NCI-H146 (cell line): ENCODE measurements at regions not wholly inside any gene's neighbourhood (a gene's known extent, or its start where the extent isn't known, plus 50 kb on each side); places are given as distances from the start of the nearest gene placed in this dataset.

Source experiments
- DNase-seq: peaks from one replicate; lab custom pipeline; 2025; lab: John Stamatoyannopoulos, UW

DNA sequence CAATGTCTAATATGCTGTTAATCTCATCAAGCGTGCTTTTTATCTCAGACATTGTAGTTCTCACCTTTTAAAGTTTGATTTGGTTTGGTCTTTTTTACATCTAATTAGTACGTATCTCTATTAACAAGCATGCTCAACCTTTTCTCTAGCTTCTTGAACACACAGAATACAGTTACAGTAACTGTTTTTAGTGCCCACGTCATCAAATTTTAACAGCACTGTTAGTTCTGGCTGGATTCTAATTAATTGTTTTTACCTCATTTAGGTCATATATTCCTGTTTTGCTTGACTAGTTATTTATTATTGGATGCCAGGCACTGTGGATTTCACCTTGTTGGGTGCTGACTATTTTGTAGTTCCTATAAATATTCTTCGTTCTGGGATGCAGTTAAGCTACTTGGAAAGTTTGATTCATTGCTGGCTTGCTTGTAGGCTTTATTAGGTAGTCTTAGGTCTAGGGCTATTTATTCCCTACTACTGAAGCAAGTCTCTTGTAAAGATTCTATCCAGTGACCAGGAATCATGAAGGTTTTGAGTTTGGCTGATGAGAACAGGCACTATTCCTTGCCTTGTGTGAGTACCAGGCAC lies 263.0 kb downstream of the ETAA1 start:
- no peak for DNase-seq

DNA sequence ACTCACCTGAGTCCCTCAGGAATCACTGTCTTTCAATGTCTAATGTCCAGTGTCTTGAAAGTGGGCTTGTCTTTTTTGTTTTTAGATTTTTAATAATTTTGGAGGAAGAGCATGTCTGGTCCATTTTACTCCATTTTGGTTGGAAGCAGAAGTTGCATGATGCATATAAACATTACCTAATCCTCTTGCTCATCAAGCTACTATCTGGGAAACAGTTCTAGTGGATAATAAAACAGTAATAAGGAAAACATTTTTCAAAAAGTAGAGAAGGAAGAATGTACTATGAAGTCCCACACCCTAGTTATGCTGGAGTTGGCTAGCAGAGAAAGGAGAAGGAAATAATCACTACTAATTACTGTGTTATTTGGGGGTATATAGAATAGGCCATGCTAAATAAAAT lies 263.7 kb downstream of the ETAA1 start:
- DNase-seq, result no peak

DNA sequence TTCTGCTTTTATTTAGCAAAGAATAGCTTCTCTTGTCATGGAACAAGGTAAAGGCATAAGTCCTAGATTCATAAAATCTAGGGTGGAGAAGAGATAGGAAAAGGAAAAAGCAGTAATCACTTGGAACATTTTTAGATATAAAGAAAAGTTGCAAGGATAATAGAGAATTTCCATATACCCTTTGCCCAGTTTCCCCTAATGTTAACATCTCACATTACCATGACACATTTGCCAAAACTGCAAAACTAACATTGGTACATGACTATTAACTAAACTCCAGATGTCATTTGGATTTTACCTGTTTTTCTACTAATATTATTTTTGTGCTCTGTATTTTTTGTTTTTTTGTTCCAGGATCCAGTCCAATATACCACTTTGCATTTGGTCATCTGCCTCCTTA lies 265.1 kb downstream of the ETAA1 start:
- DNase-seq, result no peak

DNA sequence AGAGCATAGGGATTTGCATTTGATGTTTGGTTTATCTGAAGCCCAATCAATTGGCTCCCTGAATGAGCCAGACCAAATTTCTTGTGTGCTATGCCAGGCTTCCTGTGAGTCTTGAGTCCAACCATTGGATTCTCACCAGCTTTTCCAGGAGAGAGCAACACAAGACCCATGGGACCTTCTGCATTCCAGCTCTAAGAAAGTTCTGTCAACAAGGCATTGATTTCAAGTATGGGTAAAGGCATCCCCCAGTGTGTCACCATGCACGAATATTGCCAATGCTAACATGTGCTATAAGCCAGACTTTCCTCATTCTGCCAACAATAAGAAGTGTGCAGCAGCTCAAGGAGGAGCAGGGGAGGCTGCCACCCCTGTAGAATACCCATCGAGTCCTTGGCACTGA lies 266.6 kb downstream of the ETAA1 start:
- DNase-seq, result no peak

DNA sequence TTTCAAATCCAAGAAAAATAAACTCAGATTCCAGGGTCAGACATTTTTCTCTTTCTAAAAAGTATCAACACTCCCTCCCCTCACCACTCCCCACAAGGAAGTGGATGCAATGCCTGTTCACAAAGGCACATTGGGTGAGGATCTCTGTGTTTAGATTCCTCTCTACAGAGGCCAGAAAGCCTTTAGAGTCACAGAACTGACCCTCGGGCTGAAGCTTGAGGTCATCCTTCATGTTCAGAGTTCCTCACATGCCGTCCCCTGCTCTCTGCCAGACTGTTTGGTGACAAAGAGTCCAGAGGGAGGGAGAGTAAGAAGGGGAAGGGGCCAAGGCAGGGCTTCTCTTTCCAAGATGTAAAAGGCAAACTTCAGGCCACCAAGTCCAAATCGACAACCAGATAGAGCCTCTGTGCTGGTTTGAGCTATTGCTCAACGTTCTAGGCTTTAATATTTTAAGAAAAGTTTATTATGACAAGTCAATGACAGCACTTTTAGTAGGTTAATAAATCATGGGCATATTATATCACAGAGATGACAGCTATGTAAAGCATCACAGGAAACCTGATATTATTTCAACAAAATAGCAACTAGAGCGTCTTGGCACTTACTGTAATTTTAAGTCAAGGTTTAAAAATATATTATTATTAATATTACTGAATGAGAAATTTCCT lies 269.4 kb downstream of the ETAA1 start:
- DNase-seq, result no peak

DNA sequence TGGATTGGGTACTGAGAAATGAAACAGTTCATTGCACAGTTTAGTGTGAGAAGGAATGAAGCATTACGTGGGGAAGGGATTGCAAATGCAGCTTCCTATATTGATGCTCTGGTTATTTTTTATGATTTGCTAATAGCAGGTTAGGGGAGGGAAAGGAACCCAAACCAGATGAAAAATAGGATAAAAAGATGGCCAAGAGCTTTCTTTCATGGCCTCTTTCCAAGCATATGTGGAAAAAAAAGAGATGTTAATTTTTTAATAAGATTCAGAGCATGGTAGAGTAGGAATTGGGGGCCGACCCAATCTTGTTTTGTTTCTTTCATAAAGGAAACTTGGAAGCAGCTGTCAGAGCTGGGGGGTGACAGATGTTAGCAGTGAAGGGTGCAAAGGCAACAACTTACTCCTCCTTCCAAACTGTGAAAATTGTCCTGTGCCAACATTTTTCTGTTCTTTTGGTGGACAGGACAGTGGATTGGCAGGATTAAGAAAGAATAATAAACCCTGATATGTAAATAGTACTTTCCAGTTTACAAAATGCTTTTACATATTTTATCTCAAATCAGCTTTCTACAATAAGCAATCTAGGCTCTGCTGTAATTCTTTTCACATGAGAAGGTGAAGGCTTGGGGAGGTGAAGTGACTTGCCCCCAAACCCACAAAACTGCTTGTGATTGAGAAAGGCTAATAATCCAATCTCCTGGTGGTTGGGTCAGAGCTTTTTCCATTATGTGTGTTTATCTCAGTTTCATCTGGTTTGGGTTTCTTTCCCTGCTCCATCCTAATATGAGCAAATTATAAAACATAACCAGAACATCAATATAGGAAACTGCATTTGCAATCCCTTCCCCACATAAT lies 270.1 kb downstream of the ETAA1 start:
- DNase-seq, result no peak

DNA sequence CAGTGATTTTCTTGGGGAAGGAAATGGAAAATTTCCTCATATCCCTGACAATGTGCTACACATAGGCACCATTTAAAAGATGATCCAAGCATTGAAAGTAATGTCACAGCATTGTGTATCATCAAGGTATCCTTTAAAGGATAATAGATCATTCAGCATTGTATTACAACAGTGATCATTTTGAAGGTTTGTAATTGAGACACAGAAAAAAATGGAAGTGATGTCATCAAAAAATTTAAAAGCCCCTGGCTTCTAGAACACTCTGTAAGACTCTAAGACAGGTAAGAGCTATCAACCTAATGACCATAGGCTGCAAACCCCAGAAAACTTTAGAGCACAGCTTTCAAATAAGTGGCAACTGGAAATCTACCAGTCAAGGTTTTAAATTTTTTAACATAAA lies 271.4 kb downstream of the ETAA1 start:
- DNase-seq, result no peak

DNA sequence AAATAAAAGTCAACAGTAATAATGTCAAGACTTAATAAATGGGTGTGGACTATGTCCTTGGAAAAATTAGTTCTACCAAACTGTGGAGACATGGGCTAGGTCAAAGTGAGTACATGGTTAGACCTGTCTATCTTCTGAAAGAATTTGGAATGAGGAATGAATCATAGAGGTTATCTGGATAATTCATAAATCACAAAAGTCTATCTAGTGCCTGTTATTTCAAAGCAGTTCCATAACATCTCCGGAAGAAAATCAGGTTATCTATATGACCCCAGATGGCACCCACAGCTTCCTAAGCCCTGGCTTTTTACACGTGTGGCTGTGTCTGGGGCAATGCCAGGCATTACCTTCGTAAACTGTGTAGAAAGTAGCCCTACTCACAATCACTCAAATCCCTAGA lies 272.0 kb downstream of the ETAA1 start:
- no peak for DNase-seq

DNA sequence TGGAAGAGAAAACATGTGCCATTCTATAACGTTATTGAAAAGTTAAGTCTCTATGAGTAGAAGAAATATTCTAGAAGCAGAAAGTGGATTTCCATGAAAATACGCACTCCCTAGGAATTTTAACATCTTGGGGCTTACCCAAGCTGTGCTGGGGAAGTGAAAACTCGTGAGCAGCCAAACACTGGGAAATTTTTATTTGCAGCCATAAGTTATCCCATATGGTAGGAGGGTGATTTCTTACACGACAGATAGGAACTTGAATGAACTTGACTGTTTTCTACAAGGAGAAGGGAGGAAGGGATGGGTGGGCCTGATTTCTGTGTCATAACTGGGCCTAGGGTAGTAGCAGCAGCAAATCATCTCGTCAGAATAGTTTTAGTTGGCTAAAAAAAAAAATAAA lies 272.6 kb downstream of the ETAA1 start:
- no peak for DNase-seq

DNA sequence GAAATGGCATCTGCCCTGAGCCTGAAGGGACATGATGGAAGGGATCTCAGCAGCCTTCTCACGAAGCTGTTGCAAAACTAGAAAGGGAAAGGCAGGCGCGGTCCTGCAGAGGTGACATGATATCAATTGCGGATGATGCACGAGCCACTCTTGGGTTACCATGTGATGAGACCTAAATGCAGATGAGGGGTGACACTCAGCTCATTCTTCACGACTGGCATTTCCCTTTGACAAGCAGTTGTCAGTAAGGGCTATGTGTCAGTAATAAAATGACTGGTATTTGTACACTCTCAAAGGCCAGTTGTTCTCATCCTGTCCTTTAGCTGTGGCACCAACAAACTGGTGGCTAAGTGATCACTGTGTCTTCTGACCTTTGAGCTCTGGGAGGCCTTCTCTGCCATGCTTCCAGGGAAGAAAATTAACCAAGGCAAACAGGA lies 273.6 kb downstream of the ETAA1 start:
- no peak for DNase-seq

DNA sequence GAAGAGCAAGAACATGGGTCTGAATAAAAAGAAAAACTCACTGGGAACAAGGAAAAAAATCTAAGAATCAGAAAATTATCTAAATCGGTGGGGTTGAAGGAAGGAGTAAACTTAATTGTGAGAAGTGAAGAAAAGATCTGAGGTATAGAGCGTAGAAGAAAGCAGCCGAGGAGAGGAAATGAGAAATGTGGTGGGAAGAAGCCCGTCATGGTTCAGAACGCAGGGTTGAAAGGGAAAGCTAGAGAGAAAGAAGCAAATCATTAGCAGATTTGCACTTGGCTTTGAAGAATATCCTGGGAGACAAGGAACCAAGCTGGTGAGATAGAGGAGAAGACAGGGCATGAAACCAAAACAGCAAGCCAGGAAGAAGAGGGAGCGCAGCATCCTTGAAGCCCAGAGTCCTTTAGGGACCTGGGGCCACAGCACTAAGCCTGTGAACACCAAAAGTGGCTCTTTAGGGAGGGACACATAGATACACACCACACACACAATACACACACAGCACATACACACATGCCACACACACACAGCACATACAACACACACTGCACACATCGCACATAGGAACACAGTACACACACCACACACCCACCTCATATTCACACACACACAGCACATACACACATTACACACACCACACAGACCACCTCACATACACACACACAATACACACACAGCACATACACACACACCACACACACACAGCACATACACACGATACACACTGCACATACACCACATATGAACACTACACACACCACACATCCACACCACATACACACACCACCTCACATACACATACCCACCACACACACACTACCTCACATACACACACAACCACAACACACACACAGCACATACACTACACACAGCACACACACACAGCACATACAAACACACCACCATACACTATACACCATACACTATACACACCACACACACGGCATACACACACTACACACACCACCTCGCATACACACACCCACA lies 274.6 kb downstream of the ETAA1 start:
- no peak for DNase-seq

DNA sequence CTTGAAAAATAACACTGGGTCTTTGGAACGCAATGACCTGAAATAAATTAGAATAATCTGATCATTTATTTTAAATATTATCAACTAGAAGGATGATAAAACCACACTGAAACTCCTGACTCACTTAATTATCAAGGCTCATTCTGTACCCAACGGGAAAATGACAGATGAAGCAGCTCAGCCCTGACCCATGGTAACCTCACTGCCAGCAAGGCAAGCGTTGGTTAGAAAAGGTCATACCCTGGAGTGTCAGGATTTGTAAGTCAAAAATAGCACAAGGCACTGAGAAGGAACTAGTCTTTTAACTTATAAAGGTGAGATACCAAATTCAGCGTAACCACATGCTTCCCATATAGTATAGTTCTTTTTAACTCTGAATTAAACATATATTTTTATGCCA lies 277.5 kb downstream of the ETAA1 start:
- DNase-seq, result no peak

DNA sequence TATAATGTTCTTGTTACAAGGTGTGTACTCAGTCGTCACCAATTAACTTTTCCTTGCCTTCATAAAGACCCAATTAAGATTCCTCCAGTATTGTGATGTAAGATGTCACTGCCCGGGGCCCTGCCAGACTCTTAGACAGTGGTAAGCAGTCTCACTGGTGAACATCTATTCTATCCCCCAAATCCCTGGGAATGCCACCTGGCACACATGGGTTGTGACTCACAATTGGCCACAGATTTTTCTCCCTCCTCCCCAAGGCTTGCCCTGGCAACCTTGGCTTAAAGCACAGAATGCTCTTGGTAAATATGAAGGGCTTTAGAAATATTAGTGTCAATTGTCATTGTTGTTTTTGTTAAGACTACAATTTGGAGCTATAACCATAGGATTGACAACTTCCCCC lies 287.9 kb downstream of the ETAA1 start:
- no peak for DNase-seq

DNA sequence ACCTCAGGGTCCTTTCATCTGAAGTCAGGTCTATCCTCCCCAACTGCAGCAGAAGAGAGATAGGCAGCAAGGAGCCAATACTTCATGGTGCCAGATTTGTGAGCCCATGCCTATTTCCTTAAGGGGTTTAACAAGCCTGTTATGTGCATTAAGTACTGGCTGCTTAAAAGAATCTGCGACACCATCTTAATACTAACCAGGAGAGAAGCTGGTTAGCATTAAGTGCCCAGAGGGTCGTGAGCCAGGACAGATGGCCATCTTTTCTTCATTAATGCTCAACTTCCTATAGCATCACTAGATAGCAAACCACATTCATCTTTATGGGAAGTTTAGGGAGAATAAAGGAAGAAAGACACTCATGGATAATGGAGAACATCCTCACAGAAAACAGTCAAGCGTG lies 289.1 kb downstream of the ETAA1 start:
- DNase-seq, result no peak

DNA sequence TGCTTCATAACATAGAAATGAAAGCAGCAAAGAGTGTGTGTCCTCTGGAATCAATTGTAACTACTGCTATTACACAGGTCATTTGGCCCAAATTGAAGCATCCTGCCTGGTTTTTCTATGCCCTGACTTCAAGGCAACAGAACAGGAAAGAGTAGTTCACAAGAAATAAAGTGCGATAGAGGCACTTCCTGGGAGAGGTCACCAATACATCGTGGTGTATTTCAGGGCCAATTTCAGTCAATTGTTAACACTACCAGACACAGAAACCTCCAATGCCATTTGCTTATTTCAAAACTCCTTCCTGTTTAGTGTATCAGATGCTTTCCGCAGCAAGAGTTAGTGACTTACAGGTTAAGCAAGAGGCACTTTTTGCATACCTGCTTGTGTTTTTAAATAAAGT lies 292.1 kb downstream of the ETAA1 start:
- DNase-seq, result no peak

DNA sequence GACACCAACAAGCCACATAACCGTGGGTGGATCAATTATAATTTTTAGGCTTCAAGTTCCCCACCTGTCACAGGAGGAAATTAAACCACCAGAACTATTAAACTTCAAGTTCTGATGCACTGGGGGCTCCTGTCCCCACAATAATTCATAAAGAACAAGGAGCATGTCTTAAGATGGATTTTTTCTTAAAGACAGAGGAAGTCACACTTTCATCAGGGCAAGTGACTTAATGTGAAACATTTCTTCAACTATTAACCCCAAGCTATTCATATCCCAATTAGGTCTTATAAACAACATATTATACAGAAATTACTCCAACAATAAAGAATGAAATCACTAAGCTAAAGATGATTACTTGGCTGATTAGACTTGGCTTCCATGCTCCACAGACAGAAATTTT lies 292.5 kb downstream of the ETAA1 start:
- DNase-seq, result no peak

DNA sequence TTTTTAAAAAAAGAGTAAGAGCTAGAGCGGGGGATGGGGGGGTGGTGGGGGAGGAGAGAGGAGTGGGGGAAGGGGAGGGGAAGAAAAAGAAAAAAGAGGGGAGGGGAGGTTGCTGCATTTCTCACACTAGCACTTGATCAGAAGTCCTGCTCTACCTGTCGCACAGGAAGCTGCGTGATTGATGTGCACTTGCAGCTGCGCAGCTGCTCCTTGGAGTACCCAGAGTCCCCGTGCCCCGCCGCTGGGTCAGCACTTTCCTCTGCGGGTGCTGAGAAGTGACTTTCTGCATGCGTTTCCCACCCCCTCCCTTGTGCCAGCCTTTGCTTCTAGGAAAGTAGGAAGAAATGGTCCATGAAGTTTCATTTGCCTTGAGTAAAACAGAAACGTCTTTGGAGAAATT lies 297.3 kb downstream of the ETAA1 start:
- DNase-seq, result no peak

DNA sequence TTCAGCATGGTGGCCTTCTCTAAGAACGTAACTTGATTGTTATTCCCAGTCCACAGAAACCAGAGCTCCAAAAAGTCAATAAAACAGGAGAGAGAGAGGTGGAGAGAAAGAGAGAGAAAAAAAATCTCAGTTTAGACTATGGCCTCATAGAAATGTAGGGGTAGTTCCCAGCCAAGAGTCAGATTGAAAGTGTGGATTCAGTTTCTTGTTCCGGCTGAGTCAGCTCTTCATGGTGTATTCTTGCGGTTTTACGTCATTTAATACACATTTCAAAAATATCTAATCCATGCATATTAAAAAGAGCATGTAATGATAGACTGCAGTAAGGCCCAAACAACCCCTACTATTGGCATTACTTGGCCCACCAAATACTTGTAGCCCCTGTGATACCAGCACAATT lies 303.9 kb downstream of the ETAA1 start:
- DNase-seq, result no peak

DNA sequence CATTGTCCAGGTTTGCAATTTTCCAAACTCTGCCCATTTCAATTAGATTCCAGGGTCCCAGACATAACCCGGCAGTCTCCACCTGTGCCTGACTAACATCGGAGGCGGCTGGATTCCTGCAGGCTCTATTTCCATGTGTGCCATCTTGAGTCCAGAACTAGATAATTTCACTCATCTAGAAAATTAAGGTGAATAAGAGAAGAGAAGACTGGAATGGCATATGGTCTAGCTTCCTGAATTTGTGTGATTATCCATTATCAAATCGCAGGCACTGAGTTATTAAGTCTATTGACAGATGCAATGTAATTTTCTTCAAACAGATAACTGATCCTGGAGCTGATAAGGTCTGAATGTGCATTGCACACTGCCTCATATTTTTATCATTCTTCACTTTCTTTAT lies 305.2 kb downstream of the ETAA1 start:
- DNase-seq, result no peak

DNA sequence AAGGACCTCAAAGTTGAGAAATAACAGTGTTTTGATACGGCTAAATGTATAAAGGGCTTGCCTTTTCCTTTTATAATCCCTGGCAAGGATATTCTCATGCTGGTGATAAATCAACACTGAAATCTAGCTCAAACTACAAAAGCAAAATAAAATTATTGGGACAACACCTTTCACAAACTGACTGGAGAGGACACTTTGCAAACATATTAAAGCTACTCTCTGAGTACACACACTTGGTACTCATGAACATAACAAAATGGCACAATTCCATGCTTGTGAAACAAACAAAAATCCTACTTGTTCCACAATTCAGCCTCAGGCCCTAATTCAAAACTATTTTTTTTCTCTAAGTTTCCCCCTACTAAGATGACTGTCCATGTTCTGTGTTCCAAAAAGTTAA lies 305.8 kb downstream of the ETAA1 start:
- DNase-seq, result no peak

DNA sequence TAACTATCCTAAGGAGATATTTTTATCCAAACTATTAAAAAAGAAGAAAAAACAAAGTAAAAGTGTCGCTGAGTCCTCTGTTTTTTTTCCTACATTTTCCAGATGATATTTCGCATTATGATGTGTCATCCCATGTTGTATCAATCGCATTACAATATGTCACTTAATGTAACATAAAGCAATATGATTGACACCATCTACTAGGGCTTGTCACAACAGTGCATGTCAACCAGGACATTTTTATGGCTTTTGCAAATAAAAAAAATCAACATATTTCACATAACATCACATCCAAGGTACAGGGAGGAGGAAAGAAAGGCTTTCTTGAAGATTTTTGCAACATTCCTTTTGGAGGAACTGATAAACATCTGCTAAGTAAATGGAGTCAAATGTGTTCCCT lies 308.9 kb downstream of the ETAA1 start:
- DNase-seq, result no peak

DNA sequence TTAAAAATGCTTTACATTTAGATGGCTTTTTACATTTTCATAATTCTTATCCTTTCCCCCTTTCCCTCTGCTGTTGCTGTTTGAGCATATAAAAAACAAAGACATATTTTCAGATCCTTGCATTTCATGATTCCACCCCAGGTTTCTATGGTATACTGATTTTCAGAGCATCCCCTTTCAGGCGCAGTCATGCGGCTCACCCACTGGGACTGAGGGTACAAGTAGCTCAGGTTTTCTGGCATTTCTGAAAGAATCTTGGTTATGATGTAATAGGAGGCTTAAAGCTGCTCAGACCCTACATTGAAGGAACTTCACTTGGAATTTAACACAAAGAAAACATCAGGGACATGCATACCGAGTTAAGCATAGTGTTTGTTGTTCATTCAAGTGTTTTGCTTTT lies 310.8 kb downstream of the ETAA1 start:
- no peak for DNase-seq
